GM18499 (cell line): ENCODE measurements at regions not wholly inside any gene's neighbourhood (a gene's known extent, or its start where the extent isn't known, plus 50 kb on each side); places are given as distances from the start of the nearest gene placed in this dataset.
A peak's percentile ranks its signal among the peaks of the same experiment; 100 is the strongest.

Source experiments
- ATAC-seq: cut with Tn5 transposase; IDR thresholded peaks from one replicate; pipeline ENCODE4 v1.9.1; 2021; ENCODE audit warnings: moderate number of reproducible peaks; ENCODE audit not compliant: insufficient read depth, unreplicated experiment

DNA sequence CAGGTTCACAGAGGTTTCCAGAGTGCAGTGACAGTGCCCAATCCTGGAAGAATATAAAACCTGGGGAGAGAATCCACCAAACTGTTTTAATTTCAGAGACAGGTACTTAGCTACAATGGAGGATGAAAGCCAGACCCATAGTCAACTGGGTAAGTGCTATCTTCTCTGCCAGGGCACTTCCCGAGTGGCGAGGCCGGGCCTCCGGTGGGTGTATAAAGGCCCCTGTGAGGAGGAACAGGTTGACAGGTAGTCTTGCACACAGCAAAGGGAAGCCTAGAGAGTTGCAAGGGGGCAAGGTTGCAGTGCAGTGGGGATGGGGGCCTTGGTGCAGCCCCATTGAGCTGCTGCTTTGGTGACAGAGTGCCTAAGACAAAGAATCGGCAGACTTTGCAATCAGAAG is 130.7 kb downstream of the SLC38A6 start:
- ATAC-seq, result no peak

DNA sequence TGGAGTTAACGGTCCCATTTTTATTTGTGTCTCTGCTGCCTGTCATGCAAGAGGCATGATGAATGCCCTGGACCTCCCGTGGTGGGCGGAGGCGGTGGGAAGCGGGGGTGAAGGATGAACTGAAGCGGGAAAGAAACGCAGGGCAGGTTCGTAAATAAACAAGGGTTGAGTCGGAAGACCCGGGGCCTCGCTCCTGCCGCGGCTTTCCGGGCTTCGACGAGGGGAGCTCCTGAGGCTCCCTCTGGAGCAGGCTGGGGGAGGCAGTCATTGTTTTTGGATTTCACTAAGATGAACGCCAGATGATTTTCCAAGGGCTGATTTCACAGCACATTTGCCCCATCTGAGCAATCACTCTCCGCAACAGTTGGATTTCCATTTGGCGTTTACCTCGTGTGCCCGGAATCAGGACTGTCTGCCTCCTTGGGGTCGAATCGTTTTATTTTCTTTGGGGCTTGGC is 130.2 kb downstream of the SLC38A6 start:
- ATAC-seq, result no peak

DNA sequence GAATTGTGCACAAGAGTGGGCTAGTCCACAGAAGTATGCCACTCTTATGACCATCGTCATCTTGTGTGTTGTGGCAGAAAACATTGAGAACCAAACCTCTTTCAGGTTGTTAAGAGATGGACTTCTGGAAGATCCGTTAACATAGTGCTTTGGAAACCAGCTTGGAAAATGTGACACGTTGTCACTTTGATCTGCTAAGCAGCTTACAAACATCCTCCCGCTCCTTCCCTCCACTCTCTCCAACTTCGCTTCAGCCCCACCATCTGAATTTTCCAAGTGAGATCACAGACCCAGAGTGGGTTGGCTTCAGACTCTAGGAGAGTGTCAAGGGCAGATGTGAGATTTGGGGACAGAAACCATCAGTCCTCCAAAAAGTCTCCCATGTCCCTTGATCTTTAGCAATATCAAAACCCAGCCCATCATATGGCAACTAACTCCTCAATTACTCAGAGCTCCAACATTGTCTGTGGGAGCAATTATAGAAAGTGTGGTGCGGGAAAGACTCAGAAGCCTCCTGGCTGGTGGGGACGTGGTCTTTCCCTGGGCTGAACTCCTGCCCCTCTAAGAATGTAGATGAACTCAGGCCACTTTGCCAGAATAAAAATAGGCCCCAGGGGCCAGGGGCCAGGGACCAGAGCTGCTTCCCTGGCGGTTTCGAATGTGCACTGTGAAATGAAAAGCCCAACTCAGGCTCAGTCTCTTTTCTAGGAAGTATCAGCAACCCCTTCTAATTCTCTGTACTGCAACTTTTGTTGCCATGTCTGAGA is 129.5 kb downstream of the SLC38A6 start:
- ATAC-seq, result no peak

DNA sequence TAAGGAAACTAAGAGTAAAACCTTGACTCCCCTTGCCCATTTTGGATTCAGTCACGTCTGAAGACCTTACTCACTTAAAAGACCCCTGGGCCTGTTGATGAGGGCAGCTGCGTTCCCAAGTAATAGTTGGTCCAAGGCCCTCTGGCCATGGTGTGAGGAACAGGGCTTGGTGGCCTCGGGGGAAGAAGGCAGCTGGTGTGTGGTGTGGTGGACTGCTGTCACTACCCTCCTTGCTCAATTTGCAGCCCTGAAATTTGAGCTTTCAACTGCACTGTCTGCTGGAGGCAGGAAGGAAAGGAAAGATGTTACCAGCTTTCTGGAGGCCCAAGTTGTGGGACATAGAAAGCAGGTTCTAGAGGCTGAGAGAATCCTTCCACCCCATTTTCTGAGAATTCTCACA is 128.2 kb downstream of the SLC38A6 start:
- ATAC-seq, result no peak

DNA sequence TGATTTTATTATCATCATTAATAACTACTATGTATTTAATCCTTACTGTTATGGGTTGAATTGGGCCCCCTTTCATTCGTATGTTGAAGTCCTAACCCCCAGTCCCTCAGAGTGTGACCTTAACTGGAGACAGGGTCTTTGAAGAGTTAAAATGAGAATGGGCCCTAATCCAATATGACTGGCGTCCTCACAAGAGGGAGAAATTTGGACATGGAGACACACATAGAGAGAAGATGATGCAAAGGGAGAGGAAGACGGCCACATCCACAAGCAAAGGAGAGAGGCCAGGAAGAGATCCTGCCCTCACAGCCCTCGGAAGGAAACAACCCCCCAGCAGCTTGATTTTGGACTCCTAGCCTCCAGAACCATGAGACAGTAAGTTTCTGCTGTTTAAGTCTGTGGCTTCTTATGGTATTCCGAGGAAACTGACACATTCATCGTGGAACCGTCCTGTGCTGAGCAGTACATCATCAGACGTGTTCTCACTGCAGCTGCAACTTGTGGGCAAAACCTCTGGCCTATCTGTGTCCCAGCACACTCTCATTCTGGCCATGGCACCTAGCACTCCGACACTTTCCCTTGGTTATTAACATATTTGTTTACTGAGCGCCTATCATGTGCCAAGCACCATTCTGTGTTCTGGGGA is 127.6 kb downstream of the SLC38A6 start:
- no peak for ATAC-seq

DNA sequence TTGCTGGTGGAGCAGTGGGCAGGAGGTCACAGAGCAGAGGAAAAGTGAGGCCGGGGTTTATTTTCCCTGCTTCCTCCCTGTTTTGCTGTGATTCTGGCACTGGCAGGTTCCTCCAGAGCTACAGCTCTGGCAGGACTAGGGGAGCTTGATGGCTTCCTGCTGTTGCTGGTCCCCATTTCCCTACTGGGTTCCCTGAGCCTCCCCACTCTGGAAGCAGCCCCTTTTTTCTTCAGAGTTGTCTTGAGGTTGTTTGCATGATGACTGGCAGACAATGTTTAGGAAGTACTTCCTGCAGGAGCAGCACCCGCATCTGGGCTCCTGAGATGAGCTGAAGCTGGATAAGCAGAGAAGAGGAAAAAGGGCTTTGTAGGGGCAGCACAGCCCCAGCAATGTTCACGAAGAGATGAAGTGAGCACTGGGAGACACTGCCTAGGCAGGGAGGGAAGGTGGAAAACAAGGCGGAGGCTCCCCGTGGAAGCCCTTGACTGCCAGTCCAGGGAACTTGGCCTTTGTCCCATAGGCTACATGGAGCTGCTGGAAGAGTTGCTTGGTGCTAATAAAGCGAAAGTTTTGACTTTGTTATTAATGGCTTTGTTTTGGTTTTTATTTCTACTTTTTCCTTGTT is 126.9 kb downstream of the SLC38A6 start:
- ATAC-seq, result no peak

DNA sequence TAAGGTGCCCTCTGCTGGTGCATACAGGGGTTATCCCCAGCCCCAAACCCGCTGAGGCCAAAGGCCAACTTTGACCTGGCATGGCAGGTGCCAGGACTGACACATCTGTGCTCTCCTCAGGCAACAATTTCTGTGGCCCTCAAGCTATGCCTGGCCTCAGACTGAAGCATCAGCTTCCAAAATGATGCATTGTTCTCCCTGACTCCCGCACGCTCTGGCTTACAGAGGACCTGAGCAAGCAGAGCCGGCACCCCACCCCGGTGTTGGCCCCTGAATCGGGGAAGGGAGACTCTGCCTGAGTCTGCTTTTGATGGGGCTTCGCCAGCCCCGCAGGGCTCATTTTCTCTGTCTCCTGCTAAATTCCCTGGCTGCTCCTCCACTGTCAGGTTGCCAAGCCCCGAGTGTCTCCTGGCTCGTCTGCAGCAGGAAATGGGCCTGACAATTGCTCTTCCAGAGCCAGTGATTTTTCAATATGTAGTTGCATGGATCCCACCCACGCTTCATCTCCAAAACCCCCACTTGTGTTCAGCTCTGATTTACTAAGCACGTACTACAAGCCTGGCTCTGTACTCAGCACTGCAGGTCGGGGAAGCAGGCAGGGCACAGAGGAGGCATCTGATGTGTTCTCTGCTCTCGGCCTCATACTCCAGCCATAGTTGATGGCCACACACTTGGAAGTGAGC is 126.1 kb downstream of the SLC38A6 start:
- no peak for ATAC-seq

DNA sequence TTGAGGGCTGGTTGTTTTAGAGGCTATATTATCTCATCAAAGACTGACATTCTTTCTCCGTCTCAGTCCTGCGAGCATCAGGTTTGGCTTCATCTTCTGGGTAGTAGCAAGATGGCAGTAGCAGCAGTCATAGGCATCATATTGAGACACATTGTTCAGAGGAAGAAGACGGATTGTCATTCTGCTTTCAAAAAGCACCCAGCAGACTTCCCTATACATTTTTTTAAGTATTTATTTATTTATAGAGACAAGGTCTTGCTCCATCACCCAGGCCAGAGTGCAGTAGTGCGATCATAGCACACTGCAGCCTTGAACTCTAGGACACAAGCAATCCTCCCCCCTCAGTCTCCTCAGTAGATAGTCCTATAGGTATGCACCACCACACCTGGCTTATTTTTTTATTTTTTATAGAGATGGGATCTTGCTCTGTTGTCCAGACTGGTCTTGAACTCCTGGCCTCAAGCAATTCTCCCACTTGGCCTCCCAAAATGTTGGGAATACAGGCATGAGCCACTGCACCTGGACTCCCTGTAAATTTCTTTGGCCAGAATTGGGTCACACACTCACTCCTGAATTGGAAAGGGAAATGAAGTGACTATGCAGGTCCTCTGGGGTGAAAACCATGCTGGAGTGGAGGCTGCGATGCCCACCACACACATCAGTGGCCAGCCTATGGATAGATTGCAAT is 125.4 kb downstream of the SLC38A6 start:
- ATAC-seq, result no peak

DNA sequence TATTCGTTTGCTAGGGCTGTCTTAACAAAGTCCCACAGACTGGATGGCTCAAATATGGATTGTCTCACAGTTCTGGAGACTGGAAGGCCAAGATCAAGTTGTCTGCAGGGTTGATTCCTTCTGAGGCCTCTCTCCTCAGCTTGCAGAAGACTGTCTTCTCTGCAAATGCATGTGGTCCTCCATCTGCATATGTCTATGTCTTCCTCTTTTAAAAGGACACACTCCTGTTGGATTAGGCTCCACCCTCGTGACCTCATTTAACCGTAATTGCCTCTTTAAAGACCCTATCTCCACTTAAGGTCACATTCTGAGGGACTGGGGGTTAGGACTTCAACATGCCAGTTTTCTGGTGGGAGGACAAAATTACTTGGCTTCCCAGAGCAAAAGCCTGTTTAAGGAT is 123.3 kb downstream of the SLC38A6 start:
- no peak for ATAC-seq

DNA sequence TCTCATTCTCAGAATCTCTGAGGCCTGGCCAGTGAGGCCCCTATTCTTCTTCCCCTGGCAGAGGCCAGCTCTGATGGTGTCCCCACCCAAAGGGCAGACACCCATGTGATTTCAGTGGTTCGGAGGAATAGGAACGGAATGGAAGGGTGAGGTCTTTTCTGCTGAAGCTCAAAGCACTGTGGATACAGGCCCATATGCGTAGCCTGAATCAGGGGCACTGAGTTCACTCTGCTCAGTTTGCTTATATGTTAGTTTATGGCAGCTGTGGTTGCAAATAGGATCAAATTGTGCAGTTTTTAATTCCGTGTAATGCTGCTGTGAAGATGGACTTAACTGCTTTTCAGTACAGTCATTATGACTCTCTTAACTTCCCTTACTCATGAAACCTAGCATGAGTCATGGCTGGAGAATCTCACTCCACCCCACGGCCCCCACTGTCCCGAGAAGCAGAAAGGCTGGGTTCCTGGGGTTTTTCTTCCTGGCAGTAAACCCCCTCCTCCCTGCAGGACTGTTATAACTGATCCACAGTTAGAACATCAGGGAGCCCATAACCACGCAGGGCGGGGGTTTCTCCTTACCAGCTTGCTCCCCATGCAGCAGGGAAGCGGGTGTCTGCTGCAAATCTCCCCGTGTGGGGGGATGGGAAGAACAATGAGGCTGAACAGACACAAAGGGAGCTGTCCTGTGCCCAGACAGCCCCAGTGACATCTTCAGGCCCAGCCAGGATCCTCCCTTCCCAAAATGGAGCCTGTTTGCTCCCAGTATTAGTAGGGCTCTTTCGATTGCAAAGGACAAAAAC is 122.7 kb downstream of the SLC38A6 start:
- ATAC-seq, result peak; percentile 77

DNA sequence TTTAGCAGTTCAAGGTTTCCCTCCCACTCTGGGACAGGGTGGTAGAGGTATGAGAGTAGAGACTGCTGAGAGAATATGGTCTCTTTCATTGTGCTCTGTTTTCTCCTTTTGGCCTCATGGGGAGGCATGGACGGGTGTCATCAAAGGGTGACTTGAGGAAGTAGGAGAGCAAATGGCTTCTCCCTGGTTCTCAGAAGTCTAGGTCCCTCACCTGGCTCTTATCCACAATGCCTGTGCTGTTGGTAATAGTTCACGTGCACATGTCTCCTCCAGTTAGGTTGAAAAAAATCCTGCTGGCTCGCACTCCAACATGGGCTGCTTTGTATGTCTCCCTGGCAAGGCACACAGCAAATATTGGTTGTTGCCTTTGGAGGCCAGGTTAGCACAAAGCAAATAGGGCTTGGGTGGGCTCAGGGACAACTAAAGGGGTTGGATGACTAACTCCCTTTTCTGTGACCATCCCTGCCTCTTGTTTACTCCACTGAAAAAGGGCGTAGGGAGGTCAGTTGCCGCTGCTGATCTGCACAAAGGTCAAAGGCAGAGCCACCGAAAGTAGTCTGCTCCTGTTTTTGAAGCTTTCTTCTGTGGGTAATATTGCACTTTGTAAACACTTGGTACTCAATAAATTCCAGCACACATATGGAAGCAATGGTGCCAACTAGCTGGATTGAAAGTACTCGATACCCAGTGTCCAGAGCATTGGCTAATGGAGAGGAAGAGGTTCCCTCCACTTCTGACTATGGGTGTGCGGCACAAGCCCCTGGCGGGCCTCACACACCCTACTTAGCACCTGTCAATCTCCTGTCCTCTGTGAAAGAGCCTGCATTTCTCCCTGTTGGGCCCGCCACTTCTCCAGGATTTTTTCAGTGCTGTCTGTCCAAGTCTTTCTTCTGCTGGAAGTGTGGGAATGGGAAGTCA is 121.8 kb downstream of the SLC38A6 start:
- no peak for ATAC-seq
